SHP77 treated with DMSO at 0.1 percent for 48 hours (cell line): ENCODE measurements at regions not wholly inside any gene's neighbourhood (a gene's known extent, or its start where the extent isn't known, plus 50 kb on each side); places are given as distances from the start of the nearest gene placed in this dataset.

ENCODE experiments used
- DNase-seq: peaks from one replicate; lab custom pipeline; 2025; lab: John Stamatoyannopoulos, UW

DNA sequence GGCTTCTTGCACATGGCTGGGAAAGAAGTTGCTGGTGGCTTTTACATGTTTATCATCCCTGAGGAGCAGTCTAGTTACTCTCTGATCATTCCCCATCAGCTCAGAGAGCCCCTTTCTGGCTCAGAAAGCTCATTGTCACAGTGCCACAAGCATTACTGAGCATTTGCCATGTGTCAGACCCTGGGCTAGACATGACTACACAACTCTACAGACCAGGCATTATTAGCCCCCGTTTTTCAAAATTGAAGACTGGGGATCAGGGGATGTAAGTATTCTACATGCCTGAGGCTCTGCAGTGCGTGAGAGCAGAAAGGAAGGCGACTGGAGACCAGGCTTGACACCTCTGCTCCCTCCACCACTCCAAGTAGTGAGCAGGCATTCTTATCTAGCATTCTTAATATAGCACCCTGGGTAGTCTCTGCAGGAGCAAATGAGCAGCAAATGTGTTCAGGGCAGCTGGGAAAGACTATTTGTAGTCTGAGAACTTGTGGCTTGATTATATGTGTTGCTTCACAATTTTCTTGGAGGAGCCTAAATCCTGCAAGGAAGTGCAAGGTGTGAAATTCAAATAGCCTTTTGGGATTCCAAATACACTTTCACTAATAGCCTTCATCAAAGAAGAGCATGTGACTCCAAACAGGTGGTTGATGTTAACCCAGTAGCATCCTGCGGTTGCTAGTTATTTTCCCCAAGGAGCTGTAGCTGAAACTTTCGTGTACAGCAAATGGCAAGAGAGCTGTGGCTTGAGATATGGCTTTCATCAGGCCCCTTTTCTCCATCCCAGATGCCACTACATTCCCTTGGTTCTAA lies 143.2 kb downstream of the DDX1 start:
- no peak for DNase-seq

DNA sequence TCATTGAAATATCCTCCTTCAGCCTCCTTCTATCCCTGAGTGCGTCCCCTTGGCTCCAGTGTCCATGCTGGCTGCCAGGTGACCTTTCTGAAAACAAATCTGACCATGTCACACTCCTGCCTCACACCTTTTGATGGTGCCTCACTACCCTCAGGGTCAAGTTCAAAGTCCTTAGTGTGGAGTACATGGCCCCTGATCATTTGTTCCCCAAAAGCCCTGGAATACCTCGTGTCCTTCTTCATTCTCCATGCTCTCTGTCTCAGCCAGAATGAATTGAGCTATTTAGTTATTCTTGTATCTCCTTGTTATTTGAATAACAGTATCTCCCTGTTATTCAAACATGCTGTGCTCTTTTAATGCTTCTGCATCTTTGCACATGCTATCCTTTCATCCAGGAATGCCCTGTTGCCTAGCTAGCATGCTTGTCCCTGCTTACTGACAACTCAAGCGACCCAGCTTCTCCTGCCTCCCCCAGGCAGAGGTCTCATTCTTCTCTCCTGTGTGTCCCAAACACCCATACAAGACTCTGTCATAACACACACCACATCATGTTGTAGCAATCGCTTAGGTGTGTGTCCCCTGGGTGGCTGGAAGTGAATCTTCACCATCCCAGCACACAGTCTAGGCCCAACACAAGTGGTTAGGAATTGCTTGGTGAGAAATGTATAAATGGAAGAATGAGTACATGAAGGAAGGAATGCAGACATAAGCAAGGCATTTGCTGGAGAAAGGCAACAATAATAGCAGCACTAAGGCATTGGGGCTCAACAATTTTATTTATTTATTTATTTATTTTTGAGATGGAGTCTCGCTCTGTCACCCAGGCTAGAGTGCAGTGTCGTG lies 144.0 kb downstream of the DDX1 start:
- DNase-seq, result no peak

DNA sequence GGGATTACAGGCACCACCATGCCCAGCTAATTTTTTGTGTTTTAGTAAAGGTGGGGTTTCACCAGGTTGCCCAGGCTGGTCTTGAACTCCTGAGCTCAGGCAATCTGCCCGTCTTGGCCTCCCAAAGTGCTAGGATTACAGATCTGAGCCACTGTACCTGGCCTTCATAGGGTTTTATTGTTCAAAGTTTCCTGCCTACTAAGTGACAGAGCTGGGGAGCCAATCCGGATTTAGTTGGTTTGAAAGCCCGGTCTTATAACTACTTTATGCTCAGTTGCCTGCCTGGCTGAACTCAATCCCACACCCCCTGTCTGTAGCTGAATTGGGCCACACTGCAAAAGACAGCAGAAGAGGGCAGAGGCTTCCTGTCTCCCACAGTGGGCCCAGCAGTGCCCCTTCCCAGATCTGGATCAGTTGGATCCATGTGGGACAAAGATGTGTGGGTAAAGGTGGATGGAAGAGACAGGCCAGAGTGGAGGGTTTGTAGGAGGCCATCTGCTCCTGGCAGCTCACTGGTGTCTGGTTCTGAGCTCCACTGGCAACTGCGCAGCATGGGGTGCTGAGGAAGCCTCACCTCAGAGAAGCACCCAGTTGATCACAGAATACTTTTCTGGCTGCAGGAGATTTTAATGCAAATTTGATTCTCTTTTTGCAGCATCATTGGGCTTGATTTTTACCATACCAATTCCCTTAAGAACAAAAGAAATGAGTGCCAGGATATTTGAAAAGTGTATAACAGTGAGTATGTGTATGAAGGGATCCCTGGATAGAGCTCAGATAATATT lies 144.9 kb downstream of the DDX1 start:
- no peak for DNase-seq

DNA sequence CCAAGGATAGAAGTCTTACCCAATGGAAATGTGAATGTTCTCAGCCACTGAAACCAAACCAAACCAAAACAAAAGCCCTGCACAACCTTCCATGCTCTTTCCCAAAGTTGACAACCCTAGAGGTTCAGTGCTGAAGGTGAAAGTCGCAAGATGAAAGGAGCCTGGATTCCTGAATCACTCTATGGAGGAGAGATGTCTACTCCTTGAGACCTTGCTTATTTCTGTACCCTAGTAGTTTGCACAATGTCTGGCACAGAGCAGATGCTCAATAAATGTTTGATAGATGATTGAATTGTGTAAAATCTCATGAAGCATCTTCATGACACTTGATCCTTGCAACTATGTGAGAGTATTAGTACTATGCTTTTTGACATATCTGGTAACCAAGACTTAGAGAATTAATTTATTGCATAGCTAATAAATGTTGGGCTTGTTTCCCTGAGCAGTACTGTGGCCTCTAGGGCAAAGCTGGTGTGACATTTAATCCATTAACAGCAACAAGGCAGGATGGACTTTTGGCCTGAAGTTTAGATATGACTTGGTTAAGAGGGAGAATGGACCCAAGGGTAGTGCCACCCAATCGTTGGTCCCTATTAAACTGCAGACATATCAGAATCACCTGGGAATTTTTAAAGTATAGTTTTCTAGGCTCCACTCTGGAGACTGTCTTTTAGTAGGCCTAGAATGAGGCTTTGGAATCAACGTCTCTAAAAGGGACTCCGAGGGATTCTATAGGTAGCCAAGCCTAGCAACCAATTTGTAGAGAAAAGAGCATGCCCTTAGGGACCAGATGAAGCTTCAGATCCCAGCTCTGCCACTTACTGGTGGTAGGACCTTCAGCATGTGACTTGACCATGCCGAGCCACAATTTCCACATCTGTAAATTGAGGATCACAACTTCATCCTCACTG lies 145.9 kb downstream of the DDX1 start:
- DNase-seq, result no peak

DNA sequence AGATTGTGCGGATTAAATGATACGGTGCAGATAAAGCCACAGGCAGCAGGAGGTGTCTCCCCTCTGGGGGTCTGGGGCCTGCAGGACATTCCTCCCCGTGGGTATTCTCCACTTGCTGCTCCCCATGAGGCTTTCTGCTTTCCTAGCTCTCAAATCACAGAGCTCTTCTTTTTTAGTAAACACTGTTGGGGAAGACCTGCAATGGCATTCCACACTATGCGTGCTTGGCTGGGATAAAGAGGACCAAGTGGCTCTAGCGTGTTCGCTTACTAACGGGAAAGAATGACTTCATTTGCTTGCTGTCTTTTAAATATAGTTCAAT lies 146.5 kb downstream of the DDX1 start:
- DNase-seq, result no peak

DNA sequence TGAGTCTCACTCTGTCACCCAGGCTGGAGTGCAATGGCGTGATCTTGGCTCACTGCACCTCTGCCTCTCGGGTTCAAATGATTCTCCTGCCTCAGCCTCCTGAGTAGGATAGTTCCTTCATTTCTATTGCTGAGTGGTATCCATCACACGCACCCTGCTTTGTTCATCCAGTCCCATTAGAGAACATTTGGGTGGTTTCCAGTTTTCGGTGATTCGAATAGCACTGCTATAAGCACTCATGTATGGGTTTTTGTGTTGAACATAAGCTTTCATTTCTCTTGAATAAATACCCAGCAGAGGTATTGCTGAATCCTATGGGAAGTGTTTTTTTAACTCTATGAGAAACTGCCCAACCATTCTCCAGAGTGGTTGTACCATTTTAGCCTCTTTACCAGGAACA lies 147.3 kb downstream of the DDX1 start:
- no peak for DNase-seq

DNA sequence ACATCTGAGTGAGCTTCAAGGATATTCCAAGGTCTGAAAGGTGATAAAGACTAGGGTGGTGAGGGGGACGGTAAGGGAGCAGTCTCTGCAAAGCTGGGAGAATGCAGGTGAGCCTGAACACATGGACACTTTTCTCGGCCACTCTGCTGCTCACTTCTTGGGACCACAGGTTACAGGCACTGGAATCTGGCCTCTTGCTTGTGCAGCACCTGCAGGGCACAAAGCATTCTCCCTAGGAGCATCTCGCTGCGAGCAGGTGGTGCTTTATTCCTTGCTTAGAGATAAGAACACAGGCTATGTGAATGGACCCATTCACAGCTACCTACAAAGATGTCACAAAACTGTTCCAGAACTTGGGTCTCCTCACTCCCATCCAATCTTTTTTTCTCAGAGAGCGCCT lies 153.2 kb downstream of the DDX1 start:
- DNase-seq, result no peak

DNA sequence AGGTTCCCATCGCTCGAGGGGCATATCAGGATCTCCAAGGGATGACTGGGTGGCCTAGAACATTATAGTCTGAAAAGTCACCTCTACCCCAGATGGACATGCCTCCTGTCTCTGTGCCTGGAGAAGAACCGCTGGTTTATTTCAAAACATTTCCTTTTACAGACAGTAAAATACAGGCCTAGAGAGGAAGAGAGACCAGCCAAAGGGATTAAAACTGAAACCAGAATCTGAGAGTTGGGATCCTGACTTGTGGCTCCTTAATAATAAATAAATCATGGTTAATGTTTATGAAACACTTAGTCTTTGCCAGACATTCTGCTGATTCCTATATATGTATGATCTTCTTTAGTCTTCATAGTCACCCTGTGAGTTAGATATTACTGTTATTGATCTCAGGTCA lies 153.7 kb downstream of the DDX1 start:
- DNase-seq, result no peak

DNA sequence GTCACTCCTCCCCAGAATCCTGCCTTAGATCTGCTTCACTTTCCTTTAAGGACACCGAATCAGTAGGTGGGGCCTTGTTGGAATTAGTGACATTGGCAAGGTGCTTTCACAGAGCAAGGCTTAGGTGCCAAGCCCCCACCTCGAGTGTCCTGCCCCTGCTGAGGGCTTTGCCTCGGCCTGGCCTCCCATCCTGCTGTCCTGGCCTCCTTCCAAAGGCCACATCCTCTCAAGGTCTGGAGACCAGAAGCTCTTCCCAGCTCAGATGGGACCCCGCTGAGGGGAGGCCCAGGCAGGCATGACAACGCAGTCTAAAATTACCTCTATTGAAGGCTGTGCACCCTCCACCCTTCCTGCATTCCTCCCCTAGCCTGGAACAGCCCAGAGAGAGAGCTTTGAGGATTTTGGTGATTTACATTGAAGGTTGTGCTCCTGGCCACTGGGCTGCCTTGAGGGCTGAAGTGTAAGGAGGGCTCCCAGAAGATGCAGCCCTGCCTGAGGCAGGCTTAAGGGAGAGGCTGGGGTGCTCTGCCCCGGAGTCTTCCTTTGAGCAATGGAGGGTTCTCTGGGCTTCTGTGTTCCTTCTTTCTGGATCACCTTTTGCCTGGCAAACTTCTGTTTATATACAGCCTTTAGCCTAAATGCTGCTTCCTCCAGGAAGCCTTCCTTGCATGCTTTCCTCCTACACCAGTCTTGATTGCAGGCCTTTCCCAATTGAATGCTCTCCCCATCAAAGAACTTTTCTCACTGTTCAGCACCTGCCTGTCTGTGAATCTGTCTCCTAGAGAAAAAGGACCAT lies 154.4 kb downstream of the DDX1 start:
- DNase-seq, result no peak

DNA sequence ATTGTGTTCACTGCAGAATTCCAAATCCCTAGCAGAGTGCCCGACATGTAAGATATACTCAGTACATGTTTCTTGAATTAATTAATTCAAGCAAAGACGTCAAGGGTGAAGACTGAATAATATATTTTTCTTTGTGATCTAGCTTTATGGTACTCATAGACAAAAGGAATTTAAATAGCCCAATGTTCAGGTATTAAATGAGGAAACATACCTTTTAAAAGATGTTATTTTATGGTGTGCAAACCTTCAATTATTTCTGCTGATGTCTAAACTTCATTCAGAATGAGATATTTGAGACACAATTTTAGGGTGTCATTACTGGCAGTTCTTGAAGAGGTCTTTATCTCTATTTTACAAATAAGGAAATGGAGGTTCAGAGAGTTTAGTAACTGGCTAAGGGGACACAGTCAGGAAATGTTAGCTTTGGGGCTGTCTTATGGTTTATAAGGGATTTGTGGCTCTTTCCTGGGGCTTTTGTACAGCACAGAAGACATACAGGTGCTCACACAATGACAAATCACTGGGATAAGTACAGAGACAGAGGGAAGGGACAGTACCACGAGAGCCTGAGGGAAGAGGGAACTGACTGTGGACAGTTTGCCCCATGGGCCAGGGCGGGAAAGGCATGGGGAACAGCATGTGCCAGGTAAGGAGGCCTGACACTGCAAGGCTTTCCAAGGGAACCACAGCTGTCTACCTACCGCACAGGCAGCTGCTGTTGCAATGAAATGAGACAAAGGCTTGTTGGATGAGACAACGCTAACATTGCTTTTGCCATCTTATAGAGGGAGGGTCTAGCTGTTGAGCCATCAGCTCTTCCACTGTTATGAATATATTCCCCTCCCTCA lies 155.3 kb downstream of the DDX1 start:
- no peak for DNase-seq

DNA sequence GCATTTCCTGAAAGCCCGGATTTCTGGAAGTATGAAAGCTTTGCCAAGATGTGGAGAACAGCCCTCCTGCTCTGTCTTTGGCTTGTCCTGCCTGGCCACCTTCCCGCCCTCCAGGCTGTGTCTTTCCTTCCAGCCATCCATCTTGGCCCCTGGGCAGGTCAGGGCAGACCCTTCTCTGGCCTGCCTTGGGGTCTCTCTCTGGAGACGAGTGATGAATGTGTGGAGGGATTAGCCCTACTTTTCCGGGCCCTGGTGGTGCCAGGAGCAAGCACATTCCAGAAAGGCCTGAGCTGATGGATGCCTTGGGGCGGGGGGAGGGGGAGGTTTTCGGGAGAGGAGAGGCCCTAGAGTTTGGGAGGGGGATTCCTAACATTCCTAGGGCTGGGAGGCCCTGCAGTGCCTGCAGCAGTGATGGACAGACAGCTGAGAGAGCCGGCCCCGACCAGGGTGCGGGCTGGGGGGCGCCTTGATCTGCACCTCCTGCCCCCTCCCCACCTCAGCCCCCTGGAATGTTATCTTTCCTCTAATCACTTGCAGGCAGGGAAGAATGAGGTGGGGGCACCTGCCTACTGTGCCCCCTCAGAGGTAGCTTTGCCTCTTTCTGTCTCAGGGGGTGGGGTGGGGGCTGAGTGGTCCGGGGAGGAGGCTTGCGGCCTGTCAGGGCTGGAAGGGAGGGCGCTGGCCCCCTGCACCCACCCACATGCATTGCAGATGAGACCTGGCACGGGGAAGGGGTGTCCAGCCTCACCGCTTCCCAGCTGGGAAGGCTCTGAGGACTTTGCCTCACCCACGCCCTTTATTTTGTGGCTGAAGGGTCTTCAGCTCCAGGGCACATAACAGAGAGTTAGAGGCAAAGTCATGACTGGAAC lies 156.2 kb downstream of the DDX1 start:
- no peak for DNase-seq

DNA sequence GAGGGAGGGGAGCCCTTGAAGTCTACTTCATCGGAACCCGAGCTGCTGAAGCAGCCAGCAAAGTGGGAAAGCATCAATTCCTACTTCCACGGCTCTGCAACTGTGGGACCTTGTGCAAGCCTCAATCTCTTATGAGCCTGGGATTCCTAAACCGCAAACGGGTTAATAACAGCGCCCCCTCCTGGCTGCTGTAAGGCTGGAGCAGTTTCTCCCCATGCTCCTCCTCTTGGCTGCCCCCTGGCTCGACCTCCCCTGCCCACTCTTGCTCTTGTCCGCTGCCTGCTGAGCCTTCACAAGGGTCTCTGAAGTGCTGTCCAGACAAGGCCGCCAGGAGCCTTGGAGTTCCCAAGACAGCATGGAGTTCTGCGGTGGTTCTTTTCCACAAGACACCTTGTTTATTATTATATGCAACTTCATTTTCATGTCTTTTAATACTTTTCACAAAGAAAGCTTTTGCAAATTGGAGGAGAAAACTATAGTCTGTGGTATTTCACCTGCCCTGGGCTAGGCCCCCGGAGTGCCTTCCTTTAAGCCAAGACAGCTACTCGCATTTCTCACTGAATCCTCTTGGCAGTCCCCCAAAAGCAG lies 157.2 kb downstream of the DDX1 start:
- no peak for DNase-seq

DNA sequence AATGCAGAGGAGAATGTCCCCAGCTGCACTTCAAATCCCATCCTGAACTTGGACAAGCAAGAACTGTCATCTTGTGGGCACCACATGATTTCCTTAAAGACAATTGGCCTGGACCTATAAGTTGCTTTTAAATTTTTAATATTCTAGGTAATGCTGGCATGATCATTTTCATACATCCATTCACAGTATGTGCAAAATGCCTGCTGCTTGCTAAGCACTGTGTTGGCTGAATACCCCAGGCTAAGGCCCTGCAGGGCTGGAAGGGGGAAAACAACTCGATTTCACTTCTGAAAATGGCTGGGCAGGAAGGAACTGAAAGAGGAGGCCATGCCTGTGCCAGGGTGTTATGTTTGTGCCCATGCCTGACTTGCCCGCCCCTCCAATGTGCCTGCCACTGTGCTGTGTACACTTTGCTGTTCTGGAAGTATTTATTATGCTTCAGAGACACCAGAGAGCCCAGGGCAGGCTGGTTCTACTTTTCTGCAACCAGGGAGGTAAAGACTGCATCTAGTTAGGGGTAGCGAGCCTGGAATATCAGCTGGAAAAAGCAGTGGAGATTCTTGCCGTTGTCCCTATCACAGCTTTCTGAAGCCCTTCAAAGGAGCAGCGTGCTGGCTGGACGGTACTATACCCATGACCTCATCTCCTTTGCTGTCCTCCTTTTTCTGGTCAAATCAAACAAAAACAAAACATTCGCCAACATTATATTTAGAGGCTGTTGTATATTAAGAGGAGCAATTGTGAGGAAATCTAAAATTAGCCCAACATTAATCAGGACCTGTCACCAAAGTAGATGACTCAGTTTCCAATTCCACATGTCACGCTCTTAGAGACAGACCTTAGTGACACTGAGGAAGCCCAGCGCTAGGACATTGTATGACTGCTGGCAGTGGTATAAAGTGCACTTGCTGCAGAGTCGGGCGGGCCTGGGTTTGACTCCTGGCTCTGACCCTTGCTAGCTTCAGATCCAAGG lies 158.1 kb downstream of the DDX1 start:
- no peak for DNase-seq

DNA sequence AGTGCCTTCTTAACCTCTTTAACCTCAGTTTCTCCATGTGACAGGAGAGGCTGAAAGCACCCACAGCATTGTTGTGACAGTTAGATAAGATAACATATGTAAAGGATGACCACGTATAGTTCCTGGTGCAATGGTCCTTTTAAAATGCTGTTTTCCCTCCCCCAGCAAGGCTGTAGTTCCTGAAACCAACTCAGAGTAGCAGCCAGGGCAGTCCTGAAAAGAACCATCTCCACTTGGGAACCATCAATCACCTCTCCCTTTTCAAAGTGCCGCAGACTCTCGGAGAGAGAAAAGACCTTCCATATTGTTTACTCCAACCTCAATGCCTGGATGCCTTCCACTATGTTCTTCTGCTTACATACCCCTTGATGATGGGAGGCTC lies 158.8 kb downstream of the DDX1 start:
- no peak for DNase-seq

DNA sequence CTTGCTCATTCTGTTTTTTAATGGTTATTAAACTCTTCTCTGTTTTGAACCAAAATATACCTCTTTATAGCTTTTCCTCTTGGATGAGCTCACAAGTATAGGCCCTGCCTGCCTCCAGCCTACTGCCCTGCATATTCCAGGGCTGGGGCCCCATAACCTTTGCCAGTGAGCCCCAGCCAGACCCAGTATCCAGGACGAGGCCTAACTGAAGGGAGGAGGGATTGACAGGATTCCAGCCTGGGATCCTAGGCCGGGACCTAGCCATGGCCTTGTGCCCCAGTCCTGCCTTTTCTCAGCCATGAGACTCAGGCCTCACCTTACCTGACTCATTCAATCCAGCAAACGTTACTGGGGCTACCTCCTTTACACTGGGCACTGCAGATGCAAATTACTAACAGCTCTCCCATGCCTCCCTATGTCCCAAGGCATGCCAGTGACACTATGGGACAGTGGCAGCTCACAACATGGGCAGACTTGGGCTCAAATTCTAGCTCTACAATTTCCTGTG lies 159.2 kb downstream of the DDX1 start:
- DNase-seq, result no peak

DNA sequence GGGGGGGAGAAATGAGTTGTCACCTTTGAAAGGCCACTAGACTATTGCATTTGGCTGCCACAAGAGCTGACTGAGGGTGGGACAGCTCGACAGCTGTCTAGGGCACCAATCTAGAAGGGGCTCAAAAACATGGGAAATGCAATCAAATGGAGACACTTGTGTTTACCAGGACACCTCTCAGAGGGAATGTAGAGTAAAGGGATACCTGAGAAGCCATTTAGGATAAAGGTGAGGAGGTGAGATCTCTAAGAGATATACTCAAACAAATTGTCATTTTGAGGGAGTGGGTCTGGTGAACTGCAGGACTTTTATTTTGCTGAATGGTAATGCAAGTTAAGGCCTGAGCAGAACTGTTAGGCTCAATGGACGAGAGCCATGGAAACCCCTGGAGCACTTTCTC lies 159.8 kb downstream of the DDX1 start:
- DNase-seq, result no peak

DNA sequence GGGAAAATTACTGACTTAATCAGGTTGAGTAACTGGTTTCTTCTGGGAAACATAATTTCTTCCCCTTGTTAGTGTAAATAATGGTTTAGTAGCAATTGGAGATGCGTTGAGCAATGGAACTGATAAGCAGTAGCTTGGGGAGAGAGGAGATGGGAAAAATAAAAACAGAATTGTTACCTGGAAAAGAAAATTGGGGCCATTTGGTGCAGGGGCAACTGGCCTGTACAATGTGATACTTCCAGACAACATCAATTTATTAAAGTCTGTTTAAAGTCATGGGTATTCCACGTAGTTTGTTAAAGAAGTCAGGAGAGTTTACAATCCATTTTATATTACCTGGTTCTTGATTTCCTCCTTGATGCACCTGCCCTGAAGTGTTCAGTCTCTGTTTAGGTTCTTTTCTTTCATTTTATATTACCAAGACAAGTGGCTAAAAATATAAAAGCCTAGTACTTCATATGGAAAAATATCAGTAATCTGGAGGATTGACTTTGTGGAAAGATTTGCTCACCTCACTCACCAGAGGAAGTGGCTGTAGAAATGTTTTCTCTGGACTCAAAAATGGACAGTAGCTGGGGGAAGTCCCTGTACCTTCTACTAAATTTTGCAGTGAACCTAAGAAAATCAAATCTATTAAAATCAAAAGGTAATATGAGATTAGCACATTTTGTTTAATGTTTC lies 161.0 kb downstream of the DDX1 start:
- no peak for DNase-seq
